MM.1S (cell line): ENCODE measurements at regions not wholly inside any gene's neighbourhood (a gene's known extent, or its start where the extent isn't known, plus 50 kb on each side); places are given as distances from the start of the nearest gene placed in this dataset.

Experiments used
- DNase-seq: peaks from one replicate; pipeline ENCODE4 v3.0.0-alpha.2; 2015
- H2AFZ ChIP-seq: fragments of 300-600 bp; sonication (generic); 2 replicates; pipeline ENCODE4 v1.6.0; 2016; ENCODE audit warnings: antibody characterized with exemption, low read length
- H3F3A ChIP-seq: fragments of 300-600 bp; sonication (generic); 2 replicates; pipeline ENCODE4 v1.6.1; 2016; ENCODE audit warnings: mild to moderate bottlenecking, antibody characterized with exemption, low read length, moderate library complexity, mixed read lengths; ENCODE audit not compliant: insufficient read depth
- H3K27ac ChIP-seq: fragments of 300-600 bp; sonication (generic); 2 replicates; pipeline ENCODE4 v1.5.1; 2016; ENCODE audit warnings: mild to moderate bottlenecking, low read length
- H3K27me3 ChIP-seq: fragments of 300-600 bp; sonication (generic); replicated peaks from 2 replicates; pipeline ENCODE4 v1.6.0; 2016; ENCODE audit warnings: low read length; ENCODE audit not compliant: insufficient read depth
- H3K36me3 ChIP-seq: fragments of 300-600 bp; sonication (generic); replicated peaks from 2 replicates; pipeline ENCODE4 v1.6.1; 2016; ENCODE audit warnings: mild to moderate bottlenecking, low read length, mixed read lengths; ENCODE audit not compliant: insufficient read depth
- H3K4me1 ChIP-seq: fragments of 300-600 bp; sonication (generic); 2 replicates; pipeline ENCODE4 v1.6.1; 2016; ENCODE audit warnings: low read length, mixed read lengths
- H3K4me2 ChIP-seq: fragments of 300-600 bp; sonication (generic); 2 replicates; pipeline ENCODE4 v1.6.0; 2016; ENCODE audit warnings: low read depth, low read length
- H3K4me3 ChIP-seq: fragments of 300-600 bp; sonication (generic); 2 replicates; pipeline ENCODE4 v1.5.1; 2016; ENCODE audit warnings: low read length, mixed read lengths
- H3K79me2 ChIP-seq: fragments of 300-600 bp; sonication (generic); 2 replicates; pipeline ENCODE4 v1.6.1; 2016; ENCODE audit warnings: mixed run types, low read length, mixed read lengths
- H3K9ac ChIP-seq: fragments of 300-600 bp; sonication (generic); 2 replicates; pipeline ENCODE4 v1.6.1; 2016; ENCODE audit warnings: low read length, mixed read lengths
- H3K9me2 ChIP-seq: fragments of 300-600 bp; sonication (generic); replicated peaks from 2 replicates; pipeline ENCODE4 v1.6.1; 2016; ENCODE audit warnings: mild to moderate bottlenecking, low read length, mixed read lengths; ENCODE audit not compliant: insufficient read depth
- H3K9me3 ChIP-seq: fragments of 300-600 bp; sonication (generic); replicated peaks from 2 replicates; pipeline ENCODE4 v1.6.1; 2016; ENCODE audit warnings: mild to moderate bottlenecking, low read length, mixed read lengths; ENCODE audit not compliant: insufficient read depth
- H4K20me1 ChIP-seq: fragments of 300-600 bp; sonication (generic); 2 replicates; pipeline ENCODE4 v1.6.1; 2016; ENCODE audit warnings: mild to moderate bottlenecking, low read length, moderate library complexity, mixed read lengths; ENCODE audit not compliant: insufficient read depth
- CTCF ChIP-seq: fragments of 300-600 bp; sonication (generic); IDR thresholded peaks from 2 replicates; pipeline ENCODE4 v1.5.1; 2016; ENCODE audit warnings: antibody characterized with exemption, low read length, mixed read lengths
- EZH2 ChIP-seq: fragments of 300-600 bp; sonication (generic); optimal IDR thresholded peaks from 2 replicates; pipeline ENCODE3; 2017; ENCODE audit warnings: low read depth, mild to moderate bottlenecking, antibody characterized with exemption, low read length, mixed read lengths
- EZH2phosphoT487 ChIP-seq: fragments of 300-600 bp; sonication (generic); IDR thresholded peaks from 2 replicates; pipeline ENCODE4 v1.6.1; 2018; ENCODE audit warnings: antibody characterized with exemption, low read length

- Histone ChIP-seq H3K4me3 (no peak overlapping the region), H3K9ac (no peak overlapping the region), H3K9me2 (no peaks in the 10 kb centered on the region), H3K36me3 (no peaks in the 10 kb centered on the region), H3K9me3 (no peaks in the 10 kb centered on the region), H3K4me1 (no peaks in the 10 kb centered on the region), H4K20me1 (no peaks in the 10 kb centered on the region), H3F3A (no peaks in the 10 kb centered on the region), H3K79me2 (no peaks in the 10 kb centered on the region), H3K4me2 (no peak overlapping the region), H3K27ac (no peak overlapping the region), H3K27me3 (no peaks in the 10 kb centered on the region), H2AFZ (no peak overlapping the region)
- DNase-seq, result no peak
- no peak for TF ChIP-seq CTCF
- TF ChIP-seq EZH2, result no peak
- TF ChIP-seq EZH2phosphoT487, result no peak
Observed at GRCh38 chr16:65294708-65295107, 172.8 kb upstream of the CDH11 start.

GRCh38 chr16:65294165-65294564 is 172.3 kb upstream of the CDH11 start:
- no peak overlapping the region for H3K9ac ChIP-seq
- no peaks in the 10 kb centered on the region for H3K79me2 ChIP-seq
- no peak overlapping the region for H3K4me2 ChIP-seq
- no peaks in the 10 kb centered on the region for H3K9me2 ChIP-seq
- H3K4me1 ChIP-seq, result no peaks in the 10 kb centered on the region
- no peak overlapping the region for H3K4me3 ChIP-seq
- H3K36me3 ChIP-seq, result no peaks in the 10 kb centered on the region
- H3F3A ChIP-seq, result no peaks in the 10 kb centered on the region
- H3K9me3 ChIP-seq, result no peaks in the 10 kb centered on the region
- no peak overlapping the region for H3K27ac ChIP-seq
- H3K27me3 ChIP-seq, result no peaks in the 10 kb centered on the region
- H2AFZ ChIP-seq, result no peak overlapping the region
- DNase-seq, result no peak
- H4K20me1 ChIP-seq, result no peaks in the 10 kb centered on the region
- TF ChIP-seq EZH2 (no peak), CTCF (no peak), EZH2phosphoT487 (no peak)

- no peak overlapping the region for H3K27ac ChIP-seq
- no peaks in the 10 kb centered on the region for H3K9me3 ChIP-seq
- no peaks in the 10 kb centered on the region for H3K79me2 ChIP-seq
- no peak for TF ChIP-seq EZH2
- TF ChIP-seq EZH2phosphoT487, result no peak
- TF ChIP-seq CTCF, result no peak
- no peaks in the 10 kb centered on the region for H3K4me1 ChIP-seq
- no peaks in the 10 kb centered on the region for H4K20me1 ChIP-seq
- H3K36me3 ChIP-seq, result no peaks in the 10 kb centered on the region
- H3F3A ChIP-seq, result no peaks in the 10 kb centered on the region
- H3K4me3 ChIP-seq, result no peak overlapping the region
- no peaks in the 10 kb centered on the region for H3K27me3 ChIP-seq
- H3K9me2 ChIP-seq, result no peaks in the 10 kb centered on the region
- no peak for DNase-seq
- no peak overlapping the region for H3K4me2 ChIP-seq
- no peak overlapping the region for H2AFZ ChIP-seq
- H3K9ac ChIP-seq, result no peak overlapping the region
Observed at GRCh38 chr16:65289022-65289421, 167.2 kb upstream of the CDH11 start.
